ENCODE measurements at regions not wholly inside any gene's neighbourhood (a gene's known extent, or its start where the extent isn't known, plus 50 kb on each side); places are given as distances from the start of the nearest gene placed in this dataset.

DNA sequence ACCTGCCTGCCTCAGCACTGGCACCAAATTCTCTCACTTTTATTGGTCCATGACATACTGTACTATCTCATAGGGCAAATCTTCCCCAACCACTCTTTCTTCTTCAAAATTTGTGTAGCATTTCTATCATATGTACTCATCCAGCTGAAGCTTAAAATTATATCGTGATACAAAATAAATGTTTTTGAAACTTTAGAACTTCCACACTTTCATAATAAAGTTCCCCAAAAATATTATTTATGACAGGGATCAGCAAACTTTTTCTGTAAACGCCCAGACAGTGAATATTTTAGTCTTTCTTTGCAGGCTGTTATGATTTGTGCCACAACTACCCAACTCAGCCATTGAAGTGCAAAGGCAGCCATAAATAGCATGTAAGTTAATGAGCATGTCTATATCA is 76.2 kb upstream of the POU3F3 start:
- Histone ChIP-seq H3K4me1 (ENCODE audit: control insufficient read depth in 1 of 2, insufficient read depth in 2 of 2, low read length in 2 of 2) (peaks cover 45 to 47% of the 10 kb centered on the region in 2 donors), H3K9me3 (replicated peaks in 1 of 2; ENCODE audit: control insufficient read depth in 1 of 2, insufficient read depth in 1 of 2, low read length in 2 of 2) (no peaks in the 10 kb centered on the region), H3K9ac (ENCODE audit: insufficient read depth, low read length, poor library complexity, severe bottlenecking) (no peak overlapping the region), H3K4me3 (replicated peaks in 1 of 3; ENCODE audit: low read depth in 2 of 3, low read length in 3 of 3) (no peak overlapping the region), H3K27ac (ENCODE audit: low read depth in 1 of 2, low read length in 2 of 2) (no peak overlapping the region), H4K20me1 (ENCODE audit: insufficient read depth, low read length) (no peaks in the 10 kb centered on the region), H3K79me2 (ENCODE audit: insufficient read depth, low read length) (no peaks in the 10 kb centered on the region), H3K27me3 (ENCODE audit: control insufficient read depth in 2 of 2, insufficient read depth in 2 of 2, low read length in 2 of 2) (no peaks in the 10 kb centered on the region), H3K4me2 (replicated peaks; ENCODE audit: extremely low read depth, low read length, poor library complexity, severe bottlenecking) (no peak overlapping the region), H2AFZ (ENCODE audit: insufficient read depth, low read depth, low read length, poor library complexity, severe bottlenecking) (no peak overlapping the region), H3K36me3 (replicated peaks in 1 of 2; ENCODE audit: control insufficient read depth in 1 of 2, insufficient read depth in 2 of 2, low read length in 2 of 2) (no peaks in the 10 kb centered on the region)
- H3K27ac Mint-ChIP-seq, result no peak overlapping the region
- no CpG with 5 or more reads among the region's 2 CpGs for WGBS (ENCODE audit: insufficient coverage)
- intact Hi-C loops (cut with micrococcal nuclease), result no loop called here
- no peak overlapping the region for H3K4me3 Mint-ChIP-seq
- peaks cover 47% of the 10 kb centered on the region for H3K4me1 Mint-ChIP-seq
- TF ChIP-seq, protein P1, sequence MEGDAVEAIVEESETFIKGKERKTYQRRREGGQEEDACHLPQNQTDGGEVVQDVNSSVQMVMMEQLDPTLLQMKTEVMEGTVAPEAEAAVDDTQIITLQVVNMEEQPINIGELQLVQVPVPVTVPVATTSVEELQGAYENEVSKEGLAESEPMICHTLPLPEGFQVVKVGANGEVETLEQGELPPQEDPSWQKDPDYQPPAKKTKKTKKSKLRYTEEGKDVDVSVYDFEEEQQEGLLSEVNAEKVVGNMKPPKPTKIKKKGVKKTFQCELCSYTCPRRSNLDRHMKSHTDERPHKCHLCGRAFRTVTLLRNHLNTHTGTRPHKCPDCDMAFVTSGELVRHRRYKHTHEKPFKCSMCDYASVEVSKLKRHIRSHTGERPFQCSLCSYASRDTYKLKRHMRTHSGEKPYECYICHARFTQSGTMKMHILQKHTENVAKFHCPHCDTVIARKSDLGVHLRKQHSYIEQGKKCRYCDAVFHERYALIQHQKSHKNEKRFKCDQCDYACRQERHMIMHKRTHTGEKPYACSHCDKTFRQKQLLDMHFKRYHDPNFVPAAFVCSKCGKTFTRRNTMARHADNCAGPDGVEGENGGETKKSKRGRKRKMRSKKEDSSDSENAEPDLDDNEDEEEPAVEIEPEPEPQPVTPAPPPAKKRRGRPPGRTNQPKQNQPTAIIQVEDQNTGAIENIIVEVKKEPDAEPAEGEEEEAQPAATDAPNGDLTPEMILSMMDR (IDR thresholded peaks at IDR 0.05), result no peak
- no peaks in the 10 kb centered on the region for H3K36me3 Mint-ChIP-seq
- H3K9me3 Mint-ChIP-seq, result peaks cover 0 to 4% (median 0%) of the 10 kb centered on the region in 7 donors
- DNase-seq, result no peak
- peaks cover 0 to 1% (median 0%) of the 10 kb centered on the region in 3 donors for H3K27me3 Mint-ChIP-seq (ENCODE audit: low read depth in 3 of 3)

DNA sequence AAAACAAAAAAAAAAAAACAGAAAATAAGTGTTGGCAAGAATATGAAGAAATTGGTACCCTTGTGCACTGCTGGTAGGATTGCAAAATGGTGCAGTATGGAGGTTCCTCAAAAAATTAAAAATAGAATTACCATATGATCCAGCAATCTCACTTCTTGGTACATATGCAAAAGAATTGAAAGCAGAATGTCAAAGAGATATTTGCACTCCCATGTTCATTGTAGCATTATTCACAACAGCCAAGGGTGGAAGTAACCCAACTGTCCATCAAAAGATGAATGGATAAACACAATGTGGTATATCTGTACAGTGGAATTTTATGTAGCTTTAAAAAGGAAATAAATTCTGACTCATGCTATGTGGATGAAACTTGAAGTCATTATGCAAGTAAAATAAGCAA is 72.8 kb upstream of the POU3F3 start:
- no peaks in the 10 kb centered on the region for H3K9me3 ChIP-seq (replicated peaks in 1 of 2; ENCODE audit: control insufficient read depth in 1 of 2, insufficient read depth in 1 of 2, low read length in 2 of 2)
- H3K36me3 ChIP-seq (replicated peaks in 1 of 2; ENCODE audit: control insufficient read depth in 1 of 2, insufficient read depth in 2 of 2, low read length in 2 of 2), result no peaks in the 10 kb centered on the region
- peak overlapping the region; percentile 77 to 94 (median 88) for H3K27ac Mint-ChIP-seq
- no peaks in the 10 kb centered on the region for H4K20me1 ChIP-seq (ENCODE audit: insufficient read depth, low read length)
- H3K9me3 Mint-ChIP-seq, result peaks cover 0 to 4% (median 0%) of the 10 kb centered on the region in 7 donors
- no peaks in the 10 kb centered on the region for H3K27me3 ChIP-seq (ENCODE audit: control insufficient read depth in 2 of 2, insufficient read depth in 2 of 2, low read length in 2 of 2)
- H3K4me1 ChIP-seq (ENCODE audit: control insufficient read depth in 1 of 2, insufficient read depth in 2 of 2, low read length in 2 of 2), result peaks cover 27 to 35% of the 10 kb centered on the region in 2 donors
- H3K36me3 Mint-ChIP-seq, result no peaks in the 10 kb centered on the region
- peak overlapping the region; percentile 14 for H3K4me2 ChIP-seq (replicated peaks; ENCODE audit: extremely low read depth, low read length, poor library complexity, severe bottlenecking)
- H3K27me3 Mint-ChIP-seq (ENCODE audit: low read depth in 3 of 3), result no peaks in the 10 kb centered on the region
- H3K27ac ChIP-seq (ENCODE audit: low read depth in 1 of 2, low read length in 2 of 2), result peak overlapping the region in 1 of 2 donors; percentile 17
- peaks cover 33% of the 10 kb centered on the region for H3K4me1 Mint-ChIP-seq
- intact Hi-C loops (cut with micrococcal nuclease), result no loop called here
- TF ChIP-seq, protein P1 (IDR thresholded peaks at IDR 0.05), result no peak
- H3K4me3 ChIP-seq (replicated peaks in 1 of 3; ENCODE audit: low read depth in 2 of 3, low read length in 3 of 3), result peak overlapping the region in 1 of 3 experiments; percentile 5
- H2AFZ ChIP-seq (ENCODE audit: insufficient read depth, low read depth, low read length, poor library complexity, severe bottlenecking), result no peak overlapping the region
- no peak overlapping the region for H3K9ac ChIP-seq (ENCODE audit: insufficient read depth, low read length, poor library complexity, severe bottlenecking)
- H3K4me3 Mint-ChIP-seq, result peak overlapping the region in 1 of 2 donors; percentile 57
- DNase-seq, result peak; percentile 44 to 67 (median 57)
- H3K79me2 ChIP-seq (ENCODE audit: insufficient read depth, low read length), result no peaks in the 10 kb centered on the region
